Osteoblast (primary cell): ENCODE measurements at regions not wholly inside any gene's neighbourhood (a gene's known extent, or its start where the extent isn't known, plus 50 kb on each side); places are given as distances from the start of the nearest gene placed in this dataset.

Source experiments
- DNase-seq: peaks from one replicate; pipeline ENCODE4 v3.0.0; 2011; ENCODE audit warnings: low spot score, mixed read lengths; ENCODE audit not compliant: insufficient read length; ENCODE audit errors: missing footprints
- H2AFZ ChIP-seq: 2 replicates; pipeline ENCODE4 v1.6.0; 2011; ENCODE audit warnings: mild to moderate bottlenecking, low read length
- H3K27ac ChIP-seq: 2 replicates; pipeline ENCODE4 v1.5.1; 2011; ENCODE audit warnings: mild to moderate bottlenecking, low read depth, low read length, moderate library complexity
- H3K27me3 ChIP-seq: 2 replicates; pipeline ENCODE4 v1.6.0; 2012; ENCODE audit warnings: mild to moderate bottlenecking, control low read depth, inconsistent platforms, low read length, moderate library complexity; ENCODE audit not compliant: insufficient read depth
- H3K36me3 ChIP-seq: 2 replicates; pipeline ENCODE4 v1.5.1; 2011; ENCODE audit warnings: mild to moderate bottlenecking, low read length, control low read depth, moderate library complexity; ENCODE audit not compliant: insufficient read depth
- H3K4me1 ChIP-seq: 2 replicates; pipeline ENCODE4 v1.5.1; 2011; ENCODE audit warnings: mild to moderate bottlenecking, low read length, control low read depth, moderate library complexity; ENCODE audit not compliant: insufficient read depth
- H3K4me2 ChIP-seq: 2 replicates; pipeline ENCODE4 v1.6.0; 2011; ENCODE audit warnings: mild to moderate bottlenecking, low read length; ENCODE audit not compliant: insufficient read depth
- H3K4me3 ChIP-seq: fragments of 200-600 bp; sonication (generic); 3 replicates; pipeline ENCODE4 v1.5.1; 2012; ENCODE audit warnings: mild to moderate bottlenecking, low read length, inconsistent platforms; ENCODE audit not compliant: insufficient read depth
- H3K79me2 ChIP-seq: 2 replicates; pipeline ENCODE4 v1.6.0; 2012; ENCODE audit warnings: mild to moderate bottlenecking, low read length, control low read depth, inconsistent platforms; ENCODE audit not compliant: insufficient read depth
- H3K9me3 ChIP-seq: 2 replicates; pipeline ENCODE4 v1.5.1; 2011; ENCODE audit warnings: low read depth, low read length, control low read depth
- H4K20me1 ChIP-seq: 2 replicates; pipeline ENCODE4 v1.6.0; 2012; ENCODE audit warnings: mild to moderate bottlenecking, low read length, control low read depth; ENCODE audit not compliant: insufficient read depth
- CTCF ChIP-seq: IDR thresholded peaks from 2 replicates; pipeline ENCODE4 v1.5.1; 2011; ENCODE audit warnings: mild to moderate bottlenecking, low read depth, low read length, moderate library complexity; ENCODE audit errors: extremely low read depth

GRCh38 chr13:108573455-108573854 is 56.0 kb upstream of the MYO16 start:
- no peak overlapping the region for H3K27ac ChIP-seq
- peaks cover 3% of the 10 kb centered on the region for H3K9me3 ChIP-seq
- no peak overlapping the region for H3K4me2 ChIP-seq
- DNase-seq, result no peak
- no peaks in the 10 kb centered on the region for H4K20me1 ChIP-seq
- no peaks in the 10 kb centered on the region for H3K4me1 ChIP-seq
- no peak overlapping the region for H3K4me3 ChIP-seq
- no peak for TF ChIP-seq CTCF
- no peaks in the 10 kb centered on the region for H3K27me3 ChIP-seq
- H3K36me3 ChIP-seq, result no peaks in the 10 kb centered on the region
- no peaks in the 10 kb centered on the region for H3K79me2 ChIP-seq
- no peak overlapping the region for H2AFZ ChIP-seq

GRCh38 chr13:108574856-108575255 is 54.6 kb upstream of the MYO16 start:
- no peaks in the 10 kb centered on the region for H3K4me1 ChIP-seq
- no peak overlapping the region for H3K27ac ChIP-seq
- no peak overlapping the region for H3K4me3 ChIP-seq
- H3K36me3 ChIP-seq, result no peaks in the 10 kb centered on the region
- no peak for DNase-seq
- TF ChIP-seq CTCF, result no peak
- H3K27me3 ChIP-seq, result no peaks in the 10 kb centered on the region
- H2AFZ ChIP-seq, result no peak overlapping the region
- H3K9me3 ChIP-seq, result peaks cover 3% of the 10 kb centered on the region
- no peak overlapping the region for H3K4me2 ChIP-seq
- H4K20me1 ChIP-seq, result no peaks in the 10 kb centered on the region
- no peaks in the 10 kb centered on the region for H3K79me2 ChIP-seq

GRCh38 chr13:108575430-108575829 is 54.0 kb upstream of the MYO16 start:
- no peak overlapping the region for H3K4me3 ChIP-seq
- H3K27me3 ChIP-seq, result no peaks in the 10 kb centered on the region
- H3K9me3 ChIP-seq, result peaks cover 3% of the 10 kb centered on the region
- H3K4me2 ChIP-seq, result no peak overlapping the region
- no peak overlapping the region for H2AFZ ChIP-seq
- H4K20me1 ChIP-seq, result no peaks in the 10 kb centered on the region
- H3K4me1 ChIP-seq, result no peaks in the 10 kb centered on the region
- no peak for TF ChIP-seq CTCF
- no peak overlapping the region for H3K27ac ChIP-seq
- DNase-seq, result no peak
- H3K36me3 ChIP-seq, result no peaks in the 10 kb centered on the region
- no peaks in the 10 kb centered on the region for H3K79me2 ChIP-seq
